GM18505 (cell line): ENCODE measurements at regions not wholly inside any gene's neighbourhood (a gene's known extent, or its start where the extent isn't known, plus 50 kb on each side); places are given as distances from the start of the nearest gene placed in this dataset.
"Not testable (repeated sequence)": the region's sequence is repeated elsewhere in the genome, so short reads cannot be mapped to it uniquely, and the experiment has no call there.

Experiments
- ATAC-seq: cut with Tn5 transposase; IDR thresholded peaks from one replicate; pipeline ENCODE4 v1.9.1; 2021; ENCODE audit not compliant: unreplicated experiment

- not testable (repeated sequence) for ATAC-seq
Measured at GRCh38 chr7:76735668-76736067, 108.6 kb upstream of the POMZP3 start.

- ATAC-seq = not testable (repeated sequence)
Measured at GRCh38 chr7:76728571-76728974, 101.5 kb upstream of the POMZP3 start.

- not testable (repeated sequence) for ATAC-seq
Measured at GRCh38 chr7:76723928-76724327, 96.8 kb upstream of the POMZP3 start.

- ATAC-seq = not testable (repeated sequence)
Measured at GRCh38 chr7:76716551-76716950, 89.5 kb upstream of the POMZP3 start.

GRCh38 chr7:76712926-76713325 is 85.8 kb upstream of the POMZP3 start:
- ATAC-seq = not testable (repeated sequence)

GRCh38 chr7:76711648-76712047 is 84.6 kb upstream of the POMZP3 start:
- ATAC-seq = not testable (repeated sequence)

- ATAC-seq = not testable (repeated sequence)
Measured at GRCh38 chr7:76709703-76710102, 82.6 kb upstream of the POMZP3 start.

GRCh38 chr7:76708446-76708845 is 81.4 kb upstream of the POMZP3 start:
- not testable (repeated sequence) for ATAC-seq

- not testable (repeated sequence) for ATAC-seq
Measured at GRCh38 chr7:76703815-76704214, 76.7 kb upstream of the POMZP3 start.

GRCh38 chr7:76686277-76686676 is 59.2 kb upstream of the POMZP3 start:
- ATAC-seq = not testable (repeated sequence)

- ATAC-seq = not testable (repeated sequence)
Measured at GRCh38 chr7:76684737-76685136, 57.7 kb upstream of the POMZP3 start.

GRCh38 chr7:76683631-76684030 is 56.6 kb upstream of the POMZP3 start:
- not testable (repeated sequence) for ATAC-seq

- not testable (repeated sequence) for ATAC-seq
Measured at GRCh38 chr7:76681810-76682209, 54.7 kb upstream of the POMZP3 start.

- ATAC-seq = not testable (repeated sequence)
Measured at GRCh38 chr7:76679174-76679573, 52.1 kb upstream of the POMZP3 start.

- not testable (repeated sequence) for ATAC-seq
Measured at GRCh38 chr7:76678500-76678899, 51.4 kb upstream of the POMZP3 start.

GRCh38 chr7:76676890-76677289 is 49.8 kb upstream of the POMZP3 start:
- not testable (repeated sequence) for ATAC-seq
